ENCODE measurements at regions not wholly inside any gene's neighbourhood (a gene's known extent, or its start where the extent isn't known, plus 50 kb on each side); places are given as distances from the start of the nearest gene placed in this dataset.
A peak's percentile ranks its signal among the peaks of the same experiment; 100 is the strongest.
"Not testable (repeated sequence)": the region's sequence is repeated elsewhere in the genome, so short reads cannot be mapped to it uniquely, and the experiment has no call there.

GRCh38 chr6:804771-805170 is 111.8 kb upstream of the EXOC2 start:
- DNase-seq (ENCODE audit: low read depth): no peak

- no peak for DNase-seq (ENCODE audit: low read depth)
Observed at GRCh38 chr6:804317-804716, 111.4 kb upstream of the EXOC2 start.

- no peak for DNase-seq (ENCODE audit: low read depth)
Observed at GRCh38 chr6:803191-803977, 110.4 kb upstream of the EXOC2 start.

- no peak for DNase-seq (ENCODE audit: low read depth)
Observed at GRCh38 chr6:802701-803100, 109.8 kb upstream of the EXOC2 start.

GRCh38 chr6:802223-802622 is 109.3 kb upstream of the EXOC2 start:
- DNase-seq (ENCODE audit: low read depth): not testable (repeated sequence)

- DNase-seq (ENCODE audit: low read depth): no peak
Observed at GRCh38 chr6:799769-800168, 106.8 kb upstream of the EXOC2 start.

- DNase-seq (ENCODE audit: low read depth): peak; percentile 9
Observed at GRCh38 chr6:797479-798077, 104.6 kb upstream of the EXOC2 start.

- DNase-seq (ENCODE audit: low read depth): no peak
Observed at GRCh38 chr6:795046-795685, 102.2 kb upstream of the EXOC2 start.

GRCh38 chr6:793261-793660 is 100.3 kb upstream of the EXOC2 start:
- DNase-seq (ENCODE audit: low read depth): no peak

GRCh38 chr6:792662-793061 is 99.7 kb upstream of the EXOC2 start:
- DNase-seq (ENCODE audit: low read depth): no peak

- DNase-seq (ENCODE audit: low read depth): peak; percentile 31
Observed at GRCh38 chr6:788058-788457, 95.1 kb upstream of the EXOC2 start.

GRCh38 chr6:786946-787763 is 94.2 kb upstream of the EXOC2 start:
- no peak for DNase-seq (ENCODE audit: low read depth)

GRCh38 chr6:783966-784735 is 91.2 kb upstream of the EXOC2 start:
- DNase-seq (ENCODE audit: low read depth): no peak

GRCh38 chr6:782141-782540 is 89.2 kb upstream of the EXOC2 start:
- DNase-seq (ENCODE audit: low read depth): no peak

GRCh38 chr6:781350-781961 is 88.5 kb upstream of the EXOC2 start:
- no peak for DNase-seq (ENCODE audit: low read depth)

- no peak for DNase-seq (ENCODE audit: low read depth)
Observed at GRCh38 chr6:780706-781105, 87.8 kb upstream of the EXOC2 start.

- no peak for DNase-seq (ENCODE audit: low read depth)
Observed at GRCh38 chr6:776951-777350, 84.0 kb upstream of the EXOC2 start.

- DNase-seq (ENCODE audit: low read depth): no peak
Observed at GRCh38 chr6:776528-776931, 83.6 kb upstream of the EXOC2 start.

- DNase-seq (ENCODE audit: low read depth): no peak
Observed at GRCh38 chr6:775863-776262, 82.9 kb upstream of the EXOC2 start.

GRCh38 chr6:771683-772082 is 78.7 kb upstream of the EXOC2 start:
- DNase-seq (ENCODE audit: low read depth): not testable (repeated sequence)
